Liver (tissue), 7 donors: ENCODE measurements at regions not wholly inside any gene's neighbourhood (a gene's known extent, or its start where the extent isn't known, plus 50 kb on each side); places are given as distances from the start of the nearest gene placed in this dataset.
"Not testable (repeated sequence)": the region's sequence is repeated elsewhere in the genome, so short reads cannot be mapped to it uniquely, and the experiment has no call there.

Source experiments
- DNase-seq: peaks from one replicate; pipeline ENCODE4 v3.0.0-alpha.2; 2017; ENCODE audit warnings: low spot score
- H3K27ac ChIP-seq, 2 donors: one replicate each; pipeline ENCODE4 v1.7.0; 2013; ENCODE audit warnings: inconsistent platforms in 2 of 2, low read length in 2 of 2, control low read depth in 1 of 2, low read depth in 1 of 2, mild to moderate bottlenecking in 1 of 2
- H3K27me3 ChIP-seq, 4 donors: one replicate each; pipeline versions ENCODE4 v1.6.1 to v1.7.0; 2013; ENCODE audit warnings: low read length in 3 of 4, inconsistent platforms in 1 of 4, mild to moderate bottlenecking in 1 of 4, moderate library complexity in 1 of 4; ENCODE audit not compliant: control insufficient read depth in 4 of 4, insufficient read depth in 4 of 4
- H3K36me3 ChIP-seq, 4 donors: one replicate each; pipeline versions ENCODE4 v1.6.1 to v1.7.0; 2013; ENCODE audit warnings: low read length in 3 of 4, mild to moderate bottlenecking in 3 of 4, low read depth in 1 of 4, moderate library complexity in 1 of 4; ENCODE audit not compliant: control insufficient read depth in 4 of 4, insufficient read depth in 3 of 4
- H3K4me1 ChIP-seq, 4 donors: one replicate each; pipeline versions ENCODE4 v1.6.1 to v1.7.0; 2013; ENCODE audit warnings: low read length in 3 of 4, mild to moderate bottlenecking in 3 of 4, moderate library complexity in 1 of 4; ENCODE audit not compliant: control insufficient read depth in 4 of 4, insufficient read depth in 4 of 4
- H3K4me3 ChIP-seq, 3 donors: one replicate each; pipeline versions ENCODE4 v1.6.1 to v1.7.0; 2013; ENCODE audit warnings: low read length in 3 of 3, control low read depth in 1 of 3, low read depth in 1 of 3, mild to moderate bottlenecking in 1 of 3
- H3K9ac ChIP-seq, 2 donors: one replicate each; pipeline ENCODE4 v1.7.0; 2013; ENCODE audit warnings: low read length in 2 of 2, mild to moderate bottlenecking in 2 of 2, moderate library complexity in 2 of 2, control low read depth in 1 of 2, low read depth in 1 of 2
- H3K9me3 ChIP-seq, 4 donors: one replicate each; pipeline versions ENCODE4 v1.6.1 to v1.7.0; 2013; ENCODE audit warnings: low read length in 3 of 4; ENCODE audit not compliant: control insufficient read depth in 4 of 4
- EGR1 ChIP-seq, 2 donors: IDR thresholded peaks; 2 replicates each; pipeline ENCODE4 v1.6.1; 2016 to 2018; ENCODE audit warnings: antibody characterized with exemption in 2 of 2, low read depth in 2 of 2
- FOXA1 ChIP-seq: IDR thresholded peaks from 2 replicates; pipeline ENCODE4 v1.6.1; 2016; ENCODE audit warnings: antibody characterized with exemption
- HNF4G ChIP-seq: IDR thresholded peaks from 2 replicates; pipeline ENCODE4 v1.6.1; 2016; ENCODE audit warnings: antibody characterized with exemption
- RAD21 ChIP-seq, 2 donors: IDR thresholded peaks; 2 replicates each; pipeline ENCODE4 v1.6.1; 2016; ENCODE audit warnings: antibody characterized with exemption in 2 of 2, mild to moderate bottlenecking in 2 of 2
- REST ChIP-seq: IDR thresholded peaks from 2 replicates; pipeline ENCODE4 v1.6.1; 2016; ENCODE audit warnings: antibody characterized with exemption, mild to moderate bottlenecking
- RXRA ChIP-seq, 2 donors: IDR thresholded peaks; 2 replicates each; pipeline ENCODE4 v1.6.1; 2017 to 2018; ENCODE audit warnings: antibody characterized with exemption in 2 of 2, mild to moderate bottlenecking in 1 of 2
- SP1 ChIP-seq: IDR thresholded peaks from 2 replicates; pipeline ENCODE4 v1.6.1; 2018; ENCODE audit warnings: antibody characterized with exemption, mild to moderate bottlenecking
- TAF1 ChIP-seq: conservative IDR thresholded peaks from 2 replicates; pipeline ENCODE4 v1.6.1; 2016; ENCODE audit warnings: antibody characterized with exemption, mild to moderate bottlenecking
- YY1 ChIP-seq: IDR thresholded peaks from 2 replicates; pipeline ENCODE4 v1.6.1; 2016; ENCODE audit warnings: antibody characterized with exemption, mild to moderate bottlenecking
- ZBTB33 ChIP-seq: IDR thresholded peaks from 2 replicates; pipeline ENCODE4 v1.6.1; 2016; ENCODE audit warnings: antibody characterized with exemption
- WGBS: extraction: QIAGEN DNeasy Blood & Tissue Kit; methylation state at CpG from one replicate; pipeline ENCODE4 v1.1.7; 2013; 5-methylcytosine and 5-hydroxymethylcytosine counted together
- TF ChIP-seq, protein P1 (sequence below): IDR thresholded peaks from 2 replicates; pipeline ENCODE4 v1.6.1; 2016; ENCODE audit warnings: antibody characterized with exemption
- donor health status: healthy.
- donor health status: healthy.
- donor health status: healthy.
- donor health status: healthy.

DNA sequence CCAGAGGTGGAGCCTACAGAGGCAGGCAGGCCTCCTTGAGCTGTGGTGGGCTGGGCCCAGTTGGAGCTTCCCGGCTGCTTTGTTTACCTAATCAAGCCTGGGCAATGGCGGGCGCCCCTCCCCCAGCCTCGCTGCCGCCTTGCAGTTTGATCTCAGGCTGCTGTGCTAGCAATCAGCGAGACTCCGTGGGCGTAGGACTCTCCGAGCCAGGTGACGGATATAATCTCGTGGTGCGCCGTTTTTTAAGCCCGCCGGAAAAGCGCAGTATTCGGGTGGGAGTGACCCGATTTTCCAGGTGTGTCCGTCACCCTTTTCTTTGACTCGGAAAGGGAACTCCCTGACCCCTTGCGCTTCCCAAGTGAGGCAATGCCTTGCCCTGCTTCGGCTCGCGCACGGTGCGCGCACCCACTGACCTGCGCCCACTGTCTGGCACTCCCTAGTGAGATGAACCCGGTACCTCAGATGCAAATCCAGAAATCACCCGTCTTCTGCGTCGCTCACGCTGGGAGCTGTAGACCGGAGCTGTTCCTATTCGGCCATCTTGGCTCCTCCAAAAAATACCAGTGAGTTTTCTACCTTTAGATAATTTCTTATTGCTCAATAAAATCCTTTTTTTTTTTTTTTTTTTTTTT lies 118.5 kb upstream of the TBC1D5 start:
- not testable (repeated sequence) for H3K4me3 ChIP-seq, H3K9ac ChIP-seq, H3K27me3 ChIP-seq, DNase-seq, H3K36me3 ChIP-seq, H3K27ac ChIP-seq, H3K9me3 ChIP-seq, H3K4me1 ChIP-seq
- 82% methylated on average over 35 of the region's 35 CpGs for WGBS

GRCh38 chr3:17852217-17852616 lies 109.8 kb upstream of the TBC1D5 start:
- Histone ChIP-seq H3K27me3 (no peaks in the 10 kb centered on the region), H3K9me3 (no peaks in the 10 kb centered on the region), H3K27ac (no peak overlapping the region), H3K4me3 (no peak overlapping the region), H3K9ac (no peak overlapping the region), H3K4me1 (no peaks in the 10 kb centered on the region), H3K36me3 (no peaks in the 10 kb centered on the region)
- WGBS, result 89% methylated on average over 1 of the region's 1 CpG
- no peak for DNase-seq
- TF ChIP-seq ZBTB33 (no peak), FOXA1 (no peak), RXRA (IDR thresholded peaks at IDR 0.05) (no peak)

- H3K4me3 ChIP-seq, result no peak overlapping the region
- no peak overlapping the region for H3K27ac ChIP-seq
- no peak for TF ChIP-seq YY1
- TF ChIP-seq RAD21 (IDR thresholded peaks at IDR 0.05), result no peak
- TF ChIP-seq REST, result no peak
- H3K36me3 ChIP-seq, result no peaks in the 10 kb centered on the region
- no peaks in the 10 kb centered on the region for H3K4me1 ChIP-seq
- no peaks in the 10 kb centered on the region for H3K9me3 ChIP-seq
- no peaks in the 10 kb centered on the region for H3K27me3 ChIP-seq
- H3K9ac ChIP-seq, result no peak overlapping the region
- no peak for DNase-seq
These were observed 108.0 kb upstream of the TBC1D5 start for GRCh38 chr3:17850448-17850847.

- Histone ChIP-seq H3K4me3 (no peak overlapping the region), H3K9me3 (no peaks in the 10 kb centered on the region), H3K9ac (no peak overlapping the region), H3K27me3 (no peaks in the 10 kb centered on the region), H3K4me1 (no peaks in the 10 kb centered on the region), H3K36me3 (no peaks in the 10 kb centered on the region), H3K27ac (no peak overlapping the region)
- no peak for DNase-seq
- WGBS, result 91% methylated on average over 3 of the region's 3 CpGs
- no peak for TF ChIP-seq REST
- no peak for TF ChIP-seq ZBTB33
- TF ChIP-seq EGR1 (IDR thresholded peaks at IDR 0.05; ENCODE audit: low read depth in 2 of 2), result no peak
- no peak for TF ChIP-seq TAF1
- TF ChIP-seq SP1, result no peak
- no peak for TF ChIP-seq HNF4G
- TF ChIP-seq, protein P1, sequence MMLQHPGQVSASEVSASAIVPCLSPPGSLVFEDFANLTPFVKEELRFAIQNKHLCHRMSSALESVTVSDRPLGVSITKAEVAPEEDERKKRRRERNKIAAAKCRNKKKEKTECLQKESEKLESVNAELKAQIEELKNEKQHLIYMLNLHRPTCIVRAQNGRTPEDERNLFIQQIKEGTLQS, result no peak
These were observed 105.7 kb upstream of the TBC1D5 start for GRCh38 chr3:17848102-17848501.
